Coronary artery (tissue), 2 donors: ENCODE measurements at regions not wholly inside any gene's neighbourhood (a gene's known extent, or its start where the extent isn't known, plus 50 kb on each side); places are given as distances from the start of the nearest gene placed in this dataset.
"Not testable (repeated sequence)": the region's sequence is repeated elsewhere in the genome, so short reads cannot be mapped to it uniquely, and the experiment has no call there.

ENCODE experiments used
- DNase-seq: peaks from one replicate; pipeline ENCODE4 v3.0.0-alpha.2; 2017; ENCODE audit warnings: low spot score
- H3K27ac ChIP-seq, 2 donors: fragments of 200-600 bp; sonication (generic); one replicate each; pipeline ENCODE4 v1.5.1; 2016 to 2019
- H3K4me3 ChIP-seq: fragments of 200-600 bp; sonication (generic); 2 replicates; pipeline ENCODE4 v1.5.1; 2016; ENCODE audit warnings: mild to moderate bottlenecking, moderate library complexity
- CTCF ChIP-seq: fragments of 200-600 bp; sonication (generic); IDR thresholded peaks from one replicate; pipeline ENCODE4 v1.5.1; 2019; ENCODE audit warnings: antibody characterized with exemption

- TF ChIP-seq CTCF: no peak
- no peak for DNase-seq
- Histone ChIP-seq H3K27ac (no peak overlapping the region), H3K4me3 (no peak overlapping the region)
Observed at GRCh38 chr5:152474961-152475360, 69.9 kb upstream of the NMUR2 start.

GRCh38 chr5:152477536-152477935 lies 72.5 kb upstream of the NMUR2 start:
- no peak for TF ChIP-seq CTCF
- Histone ChIP-seq H3K4me3 (no peak overlapping the region), H3K27ac (no peak overlapping the region)
- no peak for DNase-seq

- H3K27ac ChIP-seq, DNase-seq, H3K4me3 ChIP-seq: not testable (repeated sequence)
Observed at GRCh38 chr5:152479866-152480265, 74.8 kb upstream of the NMUR2 start.

- not testable (repeated sequence) for H3K27ac ChIP-seq, DNase-seq, H3K4me3 ChIP-seq
Observed at GRCh38 chr5:152480677-152481076, 75.6 kb upstream of the NMUR2 start.

- DNase-seq: no peak
- H3K27ac ChIP-seq: no peak overlapping the region
- no peak overlapping the region for H3K4me3 ChIP-seq
- no peak for TF ChIP-seq CTCF
Observed at GRCh38 chr5:152487130-152487529, 82.1 kb upstream of the NMUR2 start.

- TF ChIP-seq CTCF: no peak
- DNase-seq: no peak
- Histone ChIP-seq H3K4me3 (no peak overlapping the region), H3K27ac (no peak overlapping the region)
Observed at GRCh38 chr5:152488869-152489268, 83.8 kb upstream of the NMUR2 start.

- Histone ChIP-seq H3K4me3 (no peak overlapping the region), H3K27ac (no peak overlapping the region)
- no peak for TF ChIP-seq CTCF
- DNase-seq: no peak
Observed at GRCh38 chr5:152499814-152500535, 94.9 kb upstream of the NMUR2 start.

- Histone ChIP-seq H3K27ac (no peak overlapping the region), H3K4me3 (no peak overlapping the region)
- DNase-seq: no peak
- TF ChIP-seq CTCF: no peak
Observed at GRCh38 chr5:152501294-152501693, 96.2 kb upstream of the NMUR2 start.
